ENCODE measurements at regions not wholly inside any gene's neighbourhood (a gene's known extent, or its start where the extent isn't known, plus 50 kb on each side); places are given as distances from the start of the nearest gene placed in this dataset.

GRCh38 chr12:92583910-92584309 is 118.9 kb upstream of the PLEKHG7 start:
- intact Hi-C loops (cut with micrococcal nuclease) = no loop called here

- intact Hi-C loops (cut with micrococcal nuclease) = no loop called here
These were observed 119.9 kb upstream of the PLEKHG7 start for GRCh38 chr12:92582893-92583292.

DNA sequence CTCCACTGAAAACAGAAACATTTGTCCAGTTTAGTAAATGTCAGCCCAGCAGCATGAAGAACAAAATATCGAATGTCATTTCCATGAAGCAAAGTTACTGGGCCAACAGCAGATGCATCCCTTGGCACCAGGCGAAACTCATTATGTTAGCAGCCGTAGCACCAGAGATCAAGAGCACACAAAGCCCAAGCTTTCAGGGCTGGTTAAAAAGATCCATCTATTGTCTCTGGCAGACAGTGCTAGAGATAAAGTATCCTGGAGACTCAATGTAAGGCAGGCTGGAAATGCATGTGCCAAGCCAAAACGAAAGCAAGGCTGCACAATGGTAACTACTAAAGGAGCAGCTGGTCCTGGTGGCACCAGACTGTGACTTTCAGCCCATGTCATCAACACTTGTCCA is 120.3 kb upstream of the PLEKHG7 start:
- intact Hi-C loops (cut with micrococcal nuclease) = no loop called here

- intact Hi-C loops (cut with micrococcal nuclease) = loop anchor here (2.0 kb wide), 1 partner anchor 59 kb away; no protein-coding TSS in a partner anchor
These were observed 121.2 kb upstream of the PLEKHG7 start for GRCh38 chr12:92581604-92582003.

- intact Hi-C loops (cut with micrococcal nuclease) = loop anchor here (1.0 to 5.0 kb wide), 2 partner anchors 32 to 75 kb away; no protein-coding TSS in a partner anchor
These were observed 127.7 kb upstream of the PLEKHG7 start for GRCh38 chr12:92574911-92575570.

GRCh38 chr12:92574051-92574783 is 128.6 kb upstream of the PLEKHG7 start:
- intact Hi-C loops (cut with micrococcal nuclease) = loop anchor here (1.0 to 5.0 kb wide), 2 partner anchors 33 to 76 kb away; no protein-coding TSS in a partner anchor

- intact Hi-C loops (cut with micrococcal nuclease) = loop anchor here (5.0 kb wide), 1 partner anchor 34 kb away; no protein-coding TSS in a partner anchor
These were observed 129.7 kb upstream of the PLEKHG7 start for GRCh38 chr12:92573104-92573503.

DNA sequence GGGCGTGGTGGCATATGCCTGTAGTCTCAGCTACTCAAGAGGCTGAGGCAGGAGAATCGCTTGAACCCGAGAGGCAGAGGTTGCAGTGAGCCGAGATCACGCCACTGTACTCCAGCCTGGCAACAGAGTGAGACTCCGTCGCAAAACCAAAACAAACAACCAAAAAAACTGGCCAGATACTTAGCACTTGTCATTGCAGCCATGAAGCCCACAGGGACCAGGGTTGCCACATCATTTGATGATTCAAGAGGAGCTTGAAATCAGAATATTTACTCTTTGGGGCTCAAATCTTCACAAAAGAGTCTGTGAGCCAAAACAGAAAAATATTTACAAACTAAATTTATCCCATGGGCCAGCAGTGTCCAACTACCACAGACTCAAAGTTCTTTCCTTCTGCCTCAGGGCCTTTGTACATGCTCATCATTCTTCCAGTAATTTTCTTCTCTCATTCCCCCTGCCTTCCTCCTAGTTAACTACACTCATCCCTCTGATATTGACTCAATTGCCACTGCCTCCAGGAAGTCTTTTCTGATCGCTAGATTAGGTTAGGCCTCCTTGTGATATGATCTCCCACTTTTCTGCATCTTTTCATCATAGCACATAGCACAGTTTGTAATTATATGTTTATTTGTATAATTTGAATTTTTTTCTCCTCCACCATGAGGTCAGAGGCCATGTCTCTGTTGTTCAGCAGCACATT is 130.8 kb upstream of the PLEKHG7 start:
- intact Hi-C loops (cut with micrococcal nuclease) = loop anchor here (2.0 to 5.0 kb wide), 2 partner anchors 35 to 173 kb away; no protein-coding TSS in a partner anchor

DNA sequence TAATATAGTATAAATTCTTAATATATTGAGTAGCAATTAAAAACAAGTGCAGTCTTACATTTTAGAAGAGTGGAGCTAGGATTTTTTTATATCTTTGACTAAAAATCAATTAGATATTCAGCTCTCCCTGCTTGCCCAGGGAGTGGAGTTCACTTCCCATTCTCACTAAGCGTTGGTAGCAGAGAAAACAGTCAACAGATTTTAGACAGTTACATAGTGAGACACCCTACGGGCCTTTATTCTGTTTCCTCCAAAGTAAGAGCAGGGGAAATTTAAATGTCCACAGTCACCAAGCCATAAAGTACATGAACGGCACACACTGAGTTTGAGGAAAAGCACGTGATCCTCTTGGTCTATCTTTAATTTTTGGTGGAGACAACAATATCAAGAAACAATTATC is 131.6 kb upstream of the PLEKHG7 start:
- intact Hi-C loops (cut with micrococcal nuclease) = loop anchor here (2.0 to 5.0 kb wide), 2 partner anchors 36 to 172 kb away; no protein-coding TSS in a partner anchor

DNA sequence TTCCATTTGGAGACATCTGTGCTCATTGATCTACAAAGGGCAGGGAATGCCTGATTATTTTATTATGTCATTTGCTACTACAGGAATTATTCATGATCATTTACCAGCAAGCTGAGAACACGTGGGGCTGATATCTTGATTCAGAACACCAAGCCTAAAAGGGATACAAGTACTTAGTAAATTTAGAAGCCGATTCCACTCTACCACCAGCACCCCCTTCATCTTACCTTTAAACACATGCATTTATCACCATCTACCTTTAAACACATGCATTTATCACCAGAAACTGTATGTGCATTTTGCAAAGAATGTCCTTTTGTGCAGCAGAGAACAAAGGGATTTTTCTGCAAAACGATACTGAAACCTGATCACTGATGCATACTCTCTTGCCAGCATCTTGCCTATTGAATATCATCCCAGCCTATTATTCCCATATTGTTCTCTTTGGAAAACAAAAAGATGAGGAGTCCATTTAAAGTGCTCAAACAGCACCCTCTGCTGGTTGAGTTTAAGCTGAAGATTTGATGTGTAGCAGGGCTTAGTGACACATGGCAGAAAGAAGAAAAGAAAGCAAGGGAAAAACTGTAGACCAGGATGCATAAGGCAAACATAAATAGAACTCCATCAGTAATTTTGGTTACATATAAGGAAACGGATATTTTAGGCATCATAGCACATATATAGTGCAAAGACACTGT is 132.6 kb upstream of the PLEKHG7 start:
- intact Hi-C loops (cut with micrococcal nuclease) = loop anchor here (1.0 to 5.0 kb wide), 17 partner anchors 23 to 1209 kb away; no protein-coding TSS in a partner anchor

- intact Hi-C loops (cut with micrococcal nuclease) = no loop called here
These were observed 134.1 kb upstream of the PLEKHG7 start for GRCh38 chr12:92568691-92569090.

DNA sequence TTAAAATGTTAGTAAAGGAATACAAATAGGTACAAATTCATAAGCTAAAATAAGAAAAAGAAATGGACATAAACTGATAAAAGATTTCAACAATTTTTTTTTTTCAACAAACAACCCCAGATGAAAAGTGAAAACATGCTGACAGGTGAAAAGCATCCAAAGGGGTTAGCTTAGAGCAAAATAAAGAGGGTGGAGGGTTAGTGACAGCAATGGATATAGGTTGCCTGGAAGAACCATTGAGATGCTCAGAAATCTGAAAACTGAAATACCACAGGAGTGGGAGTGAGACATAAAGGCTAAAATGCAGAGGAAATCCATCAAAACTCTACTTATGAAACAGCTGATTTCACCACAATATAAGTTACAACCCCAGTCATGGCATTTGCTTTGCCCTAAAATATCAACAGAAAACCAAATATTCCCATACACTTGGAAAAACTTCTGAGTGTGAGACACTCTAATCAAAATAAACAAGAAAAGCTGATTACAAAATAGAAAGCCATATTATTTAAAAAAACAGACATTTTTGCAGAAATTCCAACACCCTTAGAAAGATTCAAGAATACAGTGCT is 136.3 kb upstream of the PLEKHG7 start:
- intact Hi-C loops (cut with micrococcal nuclease) = no loop called here

DNA sequence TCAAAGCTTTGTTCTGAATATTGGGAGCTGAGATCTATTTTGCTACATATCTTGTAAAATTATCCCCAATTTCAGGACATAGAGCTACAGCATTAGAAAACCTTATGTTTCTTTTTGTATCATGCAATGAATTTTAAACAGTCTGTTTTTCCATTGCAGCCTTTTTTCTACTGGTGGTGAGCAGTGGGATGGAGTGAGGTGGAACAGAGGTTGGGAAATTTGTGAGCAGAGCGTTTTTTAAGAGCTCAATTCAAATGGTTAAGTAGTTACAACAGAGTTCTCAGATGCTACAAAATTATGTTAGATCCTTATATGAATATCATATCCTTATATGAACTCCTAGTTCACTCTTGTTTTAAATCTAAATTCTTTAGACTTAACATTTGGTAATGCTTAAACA is 139.0 kb upstream of the PLEKHG7 start:
- intact Hi-C loops (cut with micrococcal nuclease) = no loop called here

GRCh38 chr12:92562063-92562734 is 140.6 kb upstream of the PLEKHG7 start:
- intact Hi-C loops (cut with micrococcal nuclease) = no loop called here

GRCh38 chr12:92561543-92561899 is 141.3 kb upstream of the PLEKHG7 start:
- intact Hi-C loops (cut with micrococcal nuclease) = no loop called here

GRCh38 chr12:92560713-92561542 is 141.9 kb upstream of the PLEKHG7 start:
- intact Hi-C loops (cut with micrococcal nuclease) = loop anchor here (1.0 kb wide), 1 partner anchor 202 kb away; no protein-coding TSS in a partner anchor

- intact Hi-C loops (cut with micrococcal nuclease) = loop anchor here (5.0 kb wide), 1 partner anchor 682 kb away; no protein-coding TSS in a partner anchor
These were observed 144.0 kb upstream of the PLEKHG7 start for GRCh38 chr12:92558806-92559205.

DNA sequence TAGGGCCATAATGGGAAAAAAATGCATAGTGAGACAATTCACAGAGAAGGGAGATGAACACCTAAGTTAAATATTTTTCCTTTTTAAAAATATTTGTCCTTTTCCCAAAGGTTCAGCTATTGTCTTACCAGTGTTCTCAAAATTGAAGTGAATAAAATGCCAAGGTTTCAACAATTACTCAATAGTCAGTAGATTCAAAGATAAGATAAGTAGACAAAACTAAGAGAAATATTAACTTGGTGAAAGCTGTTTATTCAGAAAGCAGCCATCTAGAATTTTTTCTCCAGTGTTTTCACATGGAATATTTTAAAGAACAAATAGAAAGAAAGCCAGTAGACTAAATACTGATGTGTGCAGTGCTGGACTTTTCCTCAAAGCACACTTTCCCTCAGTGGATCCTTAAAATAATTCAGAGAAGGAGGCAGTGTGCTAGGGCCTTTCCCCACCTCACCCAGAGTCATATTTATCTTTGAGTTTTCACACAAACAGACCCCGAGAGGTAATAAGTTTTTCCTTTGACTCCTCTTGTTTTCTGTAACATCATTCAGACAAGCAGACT is 144.5 kb upstream of the PLEKHG7 start:
- intact Hi-C loops (cut with micrococcal nuclease) = loop anchor here (5.0 kb wide), 1 partner anchor 681 kb away; no protein-coding TSS in a partner anchor

GRCh38 chr12:92557422-92557724 is 145.4 kb upstream of the PLEKHG7 start:
- intact Hi-C loops (cut with micrococcal nuclease) = loop anchor here (2.0 to 5.0 kb wide), 2 partner anchors 197 to 680 kb away; no protein-coding TSS in a partner anchor
